HEK293T (cell line): ENCODE measurements at regions not wholly inside any gene's neighbourhood (a gene's known extent, or its start where the extent isn't known, plus 50 kb on each side); places are given as distances from the start of the nearest gene placed in this dataset.

ENCODE experiments used
- ARNT ChIP-seq: fragments of 450-650 bp; IDR thresholded peaks from 2 replicates; pipeline ENCODE4 v1.6.1; 2017; ENCODE audit warnings: mild to moderate bottlenecking
- BHLHE40 ChIP-seq: fragments of 450-650 bp; IDR thresholded peaks from 2 replicates; pipeline ENCODE4 v1.6.1; 2016; ENCODE audit warnings: mild to moderate bottlenecking, moderate library complexity, borderline replicate concordance
- CTBP1 ChIP-seq: fragments of 450-650 bp; IDR thresholded peaks from 2 replicates; pipeline ENCODE4 v1.6.1; 2016; ENCODE audit warnings: borderline replicate concordance
- ELF4 ChIP-seq: fragments of 450-650 bp; IDR thresholded peaks from 2 replicates; pipeline ENCODE4 v1.6.1; 2017; ENCODE audit warnings: antibody characterized with exemption
- FOXA1 ChIP-seq: fragments of 450-650 bp; IDR thresholded peaks from 2 replicates; pipeline ENCODE4 v1.6.1; 2016; ENCODE audit warnings: mild to moderate bottlenecking
- FOXK2 ChIP-seq: fragments of 450-650 bp; IDR thresholded peaks from 2 replicates; pipeline ENCODE4 v1.6.1; 2016; ENCODE audit warnings: mild to moderate bottlenecking
- FOXM1 ChIP-seq: fragments of 450-650 bp; IDR thresholded peaks from 2 replicates; pipeline ENCODE4 v1.6.1; 2017; ENCODE audit warnings: mild to moderate bottlenecking, borderline replicate concordance
- HDGF ChIP-seq: fragments of 450-650 bp; IDR thresholded peaks from 2 replicates; pipeline ENCODE4 v1.6.1; 2017; ENCODE audit warnings: antibody characterized with exemption, borderline replicate concordance
- L3MBTL2 ChIP-seq: fragments of 450-650 bp; conservative IDR thresholded peaks from 2 replicates; pipeline ENCODE4 v1.6.1; 2016; ENCODE audit warnings: mild to moderate bottlenecking
- NFRKB ChIP-seq: fragments of 450-650 bp; IDR thresholded peaks from 2 replicates; pipeline ENCODE4 v1.6.1; 2016; ENCODE audit warnings: mild to moderate bottlenecking, moderate library complexity
- SP1 ChIP-seq: fragments of 450-650 bp; IDR thresholded peaks from 2 replicates; pipeline ENCODE4 v1.6.1; 2017
- SUZ12 ChIP-seq: fragments of 450-650 bp; IDR thresholded peaks from 2 replicates; pipeline ENCODE4 v1.6.1; 2016; ENCODE audit warnings: mild to moderate bottlenecking
- TARDBP ChIP-seq: fragments of 450-650 bp; IDR thresholded peaks from 2 replicates; pipeline ENCODE4 v1.6.1; 2016

GRCh38 chr2:44829771-44830170 is 111.7 kb upstream of the SIX3 start:
- no peak for TF ChIP-seq ELF4
- TF ChIP-seq NFRKB: no peak
- TF ChIP-seq SP1: no peak
- TF ChIP-seq L3MBTL2: no peak
- no peak for TF ChIP-seq TARDBP
- no peak for TF ChIP-seq ARNT
- TF ChIP-seq FOXA1: no peak
- TF ChIP-seq BHLHE40: no peak
- no peak for TF ChIP-seq SUZ12
- no peak for TF ChIP-seq FOXM1
- no peak for TF ChIP-seq HDGF
- TF ChIP-seq CTBP1: no peak
- no peak for TF ChIP-seq FOXK2
